IMR-90 (cell line): ENCODE measurements at regions not wholly inside any gene's neighbourhood (a gene's known extent, or its start where the extent isn't known, plus 50 kb on each side); places are given as distances from the start of the nearest gene placed in this dataset.

Experiments used
- ATAC-seq: fragments of 200-7000 bp; cut with Tn5 transposase; 2 replicates; pipeline ENCODE4 v1.9.1; 2020; ENCODE audit warnings: low read depth, mild to moderate bottlenecking, moderate library complexity
- BruUV-seq: library from RNA; stranded (reverse); fragments of 400-500 nt; replicated peaks from 2 replicates; lab custom pipeline; 2021; lab: Mats Ljungman, UMichigan
- CTCF ChIA-PET: fragments of 300-600 bp; formaldehyde crosslinking; extraction: SDS; loops from one replicate; lab custom pipeline; 2021; ENCODE audit warnings: antibody characterized with exemption; lab: Yijun Ruan, JAX
- POLR2A ChIA-PET: fragments of 300-600 bp; sonication (Branson Sonifier 250); formaldehyde crosslinking; loops from one replicate; lab custom pipeline; 2022; ENCODE audit warnings: antibody characterized with exemption; ENCODE audit not compliant: unreplicated experiment; lab: Charles Lee
- DNase-seq: peaks from one replicate; pipeline ENCODE4 v3.0.0; 2013
- H2AFZ ChIP-seq: replicated peaks from 2 replicates; pipeline ENCODE3; 2013; ENCODE audit warnings: low read length, mild to moderate bottlenecking; ENCODE audit not compliant: poor library complexity
- H2AK5ac ChIP-seq: 2 replicates; pipeline ENCODE4 v1.6.1; 2013; ENCODE audit warnings: low read depth, low read length, inconsistent platforms
- H2AK9ac ChIP-seq: replicated peaks from 2 replicates; pipeline ENCODE3; 2013; ENCODE audit warnings: mild to moderate bottlenecking, low read depth, low read length, moderate library complexity; ENCODE audit not compliant: poor library complexity
- H2BK120ac ChIP-seq: 2 replicates; pipeline ENCODE4 v1.6.1; 2013; ENCODE audit warnings: low read depth, low read length, inconsistent platforms
- H2BK15ac ChIP-seq: 3 replicates; pipeline ENCODE4 v1.6.1; 2013; ENCODE audit warnings: low read depth, low read length, inconsistent platforms
- H2BK20ac ChIP-seq: 2 replicates; pipeline ENCODE4 v1.6.1; 2013; ENCODE audit warnings: low read depth, mild to moderate bottlenecking, inconsistent platforms, low read length, moderate library complexity
- H2BK5ac ChIP-seq: 2 replicates; pipeline ENCODE4 v1.6.1; 2013; ENCODE audit warnings: mild to moderate bottlenecking, low read depth, low read length, inconsistent platforms; ENCODE audit not compliant: poor library complexity, severe bottlenecking
- H3K14ac ChIP-seq: replicated peaks from 2 replicates; pipeline ENCODE4 v1.6.1; 2013; ENCODE audit warnings: low read depth, low read length, inconsistent platforms
- H3K18ac ChIP-seq: 2 replicates; pipeline ENCODE4 v1.6.1; 2013; ENCODE audit warnings: low read depth, low read length, control low read depth
- H3K23ac ChIP-seq: 2 replicates; pipeline ENCODE4 v1.6.1; 2013; ENCODE audit warnings: low read depth, low read length, inconsistent platforms
- H3K27ac ChIP-seq: 2 replicates; pipeline ENCODE4 v1.5.1; 2013; ENCODE audit warnings: mild to moderate bottlenecking, control low read depth, low read length; ENCODE audit not compliant: insufficient read depth
- H3K27me3 ChIP-seq: 2 replicates; pipeline ENCODE4 v1.6.1; 2013; ENCODE audit warnings: low read length; ENCODE audit not compliant: control insufficient read depth, insufficient read depth
- H3K36me3 ChIP-seq: 2 replicates; pipeline ENCODE4 v1.6.1; 2013; ENCODE audit warnings: low read length, mixed read lengths; ENCODE audit not compliant: control insufficient read depth, insufficient read depth
- H3K4ac ChIP-seq: 2 replicates; pipeline ENCODE4 v1.6.1; 2013; ENCODE audit warnings: low read depth, low read length, inconsistent platforms
- H3K4me1 ChIP-seq: 2 replicates; pipeline ENCODE4 v1.6.1; 2013; ENCODE audit warnings: low read length, mixed read lengths; ENCODE audit not compliant: control insufficient read depth, insufficient read depth
- H3K4me2 ChIP-seq: 2 replicates; pipeline ENCODE4 v1.6.1; 2013; ENCODE audit warnings: low read depth, mild to moderate bottlenecking, control low read depth, low read length, moderate library complexity
- H3K4me3 ChIP-seq: 2 replicates; pipeline ENCODE4 v1.5.1; 2013; ENCODE audit warnings: low read depth, mild to moderate bottlenecking, control low read depth, low read length, moderate library complexity; ENCODE audit not compliant: insufficient read depth
- H3K56ac ChIP-seq: 2 replicates; pipeline ENCODE4 v1.6.1; 2013; ENCODE audit warnings: low read length, inconsistent platforms; ENCODE audit not compliant: insufficient read depth; ENCODE audit errors: extremely low read depth
- H3K79me1 ChIP-seq, 2 experiments: 2 replicates each; pipeline ENCODE4 v1.6.1; 2013; ENCODE audit warnings: low read length in 2 of 2, inconsistent platforms in 1 of 2, low read depth in 1 of 2
- H3K9ac ChIP-seq: 2 replicates; pipeline ENCODE4 v1.6.1; 2013; ENCODE audit warnings: low read depth, low read length, control low read depth
- H3K9me1 ChIP-seq: 2 replicates; pipeline ENCODE4 v1.6.1; 2013; ENCODE audit warnings: low read length, inconsistent platforms; ENCODE audit not compliant: insufficient read depth
- H3K9me3 ChIP-seq: 2 replicates; pipeline ENCODE4 v1.6.1; 2013; ENCODE audit warnings: low read length; ENCODE audit not compliant: control insufficient read depth, insufficient read depth
- H4K20me1 ChIP-seq: 2 replicates; pipeline ENCODE4 v1.6.1; 2013; ENCODE audit warnings: low read length, inconsistent platforms; ENCODE audit not compliant: insufficient read depth
- H4K5ac ChIP-seq: 2 replicates; pipeline ENCODE4 v1.6.1; 2013; ENCODE audit warnings: mild to moderate bottlenecking, low read depth, low read length, control low read depth
- H4K8ac ChIP-seq, 2 experiments: 2 replicates each; pipeline ENCODE4 v1.6.1; 2013; ENCODE audit warnings: low read depth in 2 of 2, low read length in 2 of 2, control low read depth in 1 of 2, inconsistent platforms in 1 of 2
- H4K91ac ChIP-seq: 2 replicates; pipeline ENCODE4 v1.6.1; 2013; ENCODE audit warnings: low read depth, low read length, inconsistent platforms; ENCODE audit not compliant: insufficient read depth
- BHLHE40 ChIP-seq: fragments of 150-350 bp; IDR thresholded peaks from 2 replicates; pipeline ENCODE4 v1.6.1; 2016; ENCODE audit warnings: mild to moderate bottlenecking, low read depth, low read length
- CEBPB ChIP-seq: IDR thresholded peaks from 2 replicates; pipeline ENCODE4 v1.6.1; 2012; ENCODE audit warnings: low read depth, low read length, improper control_type of control experiment
- CHD1 ChIP-seq: IDR thresholded peaks from 2 replicates; pipeline ENCODE4 v1.6.1; 2012; ENCODE audit warnings: low read depth, low read length, improper control_type of control experiment
- CTCF ChIP-seq: conservative IDR thresholded peaks from 2 replicates; pipeline ENCODE4 v1.5.1; 2012; ENCODE audit warnings: mild to moderate bottlenecking, low read depth, low read length, improper control_type of control experiment
- ELK1 ChIP-seq: fragments of 150-350 bp; IDR thresholded peaks from 2 replicates; pipeline ENCODE4 v1.6.1; 2016; ENCODE audit warnings: low read depth, mild to moderate bottlenecking, low read length, moderate library complexity, borderline replicate concordance
- FOS ChIP-seq: fragments of 150-350 bp; IDR thresholded peaks from 2 replicates; pipeline ENCODE4 v1.6.1; 2016; ENCODE audit warnings: low read depth, low read length
- MAFK ChIP-seq: IDR thresholded peaks from 2 replicates; pipeline ENCODE4 v1.6.1; 2012; ENCODE audit warnings: low read depth, low read length, improper control_type of control experiment
- MAZ ChIP-seq: IDR thresholded peaks from 2 replicates; pipeline ENCODE4 v1.6.1; 2012; ENCODE audit warnings: low read depth, mild to moderate bottlenecking, low read length, improper control_type of control experiment, moderate library complexity, borderline replicate concordance
- MXI1 ChIP-seq: IDR thresholded peaks from 2 replicates; pipeline ENCODE4 v1.6.1; 2012; ENCODE audit warnings: low read depth, mild to moderate bottlenecking, low read length, moderate library complexity, borderline replicate concordance
- NFE2L2 ChIP-seq: fragments of 150-350 bp; IDR thresholded peaks from 2 replicates; pipeline ENCODE4 v1.6.1; 2016; ENCODE audit warnings: low read depth, mild to moderate bottlenecking, low read length
- POLR2A ChIP-seq: IDR thresholded peaks from 2 replicates; pipeline ENCODE4 v1.6.1; 2012; ENCODE audit warnings: mild to moderate bottlenecking, low read depth, low read length
- RAD21 ChIP-seq: IDR thresholded peaks from 2 replicates; pipeline ENCODE4 v1.6.1; 2012; ENCODE audit warnings: low read length, improper control_type of control experiment
- RCOR1 ChIP-seq: IDR thresholded peaks from 2 replicates; pipeline ENCODE4 v1.6.1; 2012; ENCODE audit warnings: mild to moderate bottlenecking, low read length, improper control_type of control experiment; ENCODE audit not compliant: insufficient replicate concordance
- RFX5 ChIP-seq: IDR thresholded peaks from 2 replicates; pipeline ENCODE4 v1.8.0; 2012; ENCODE audit warnings: low read depth, mild to moderate bottlenecking, low read length, moderate library complexity
- SMC3 ChIP-seq: fragments of 150-350 bp; IDR thresholded peaks from 2 replicates; pipeline ENCODE4 v1.6.1; 2016; ENCODE audit warnings: low read depth, mild to moderate bottlenecking, antibody characterized with exemption, low read length, moderate library complexity
- USF2 ChIP-seq: fragments of 150-350 bp; IDR thresholded peaks from 2 replicates; pipeline ENCODE4 v1.6.1; 2017; ENCODE audit warnings: mild to moderate bottlenecking, antibody characterized with exemption, low read length, low read depth
- WGBS, 2 experiments: methylation state at CpG; one replicate each; pipeline versions ENCODE4 v1.1.5 to v1.1.7; 2013; ENCODE audit warnings: missing lambda C conversion rate in 2 of 2; ENCODE audit not compliant: insufficient read length in 1 of 2; ENCODE audit errors: extremely low coverage in 2 of 2; 5-methylcytosine and 5-hydroxymethylcytosine counted together
- dilution Hi-C: fragments of 300-500 bp; cut with HindIII; formaldehyde crosslinking; loops from one replicate; pipeline ENCODE4 v1.14.3; 2018; ENCODE audit warnings: low sequenced_read_pairs; ENCODE audit not compliant: unreplicated experiment
- in situ Hi-C: fragments of 300-500 bp; cut with MboI; formaldehyde crosslinking; loops from 3 replicates; pipeline ENCODE4 v1.14.3; 2019; ENCODE audit warnings: low sequenced_read_pairs, inconsistent platforms, mixed read lengths
- intact Hi-C: fragments of 100-400 bp; cut with micrococcal nuclease; formaldehyde crosslinking; loops from 2 replicates; pipeline ENCODE4 v1.10.0; 2022

GRCh38 chr4:37051111-37051510 is 193.4 kb upstream of the NWD2 start:
- H3K56ac ChIP-seq: no peak overlapping the region
- H3K4me2 ChIP-seq: no peak overlapping the region
- DNase-seq: no peak
- TF ChIP-seq CHD1 (no peak), MAZ (no peak), MAFK (no peak), NFE2L2 (no peak), RAD21 (no peak), FOS (no peak), USF2 (no peak), RCOR1 (no peak), RFX5 (no peak), SMC3 (no peak), POLR2A (no peak), ELK1 (no peak), MXI1 (no peak), CTCF (no peak), BHLHE40 (no peak), CEBPB (no peak)
- H4K8ac ChIP-seq: no peak overlapping the region
- ChIA-PET CTCF (no interaction called here), POLR2A (no interaction called here)
- WGBS, 2 experiments: no CpG with 5 or more reads among the region's 1 CpG
- H3K4me3 ChIP-seq: no peak overlapping the region
- no peak overlapping the region for H3K23ac ChIP-seq
- no peak overlapping the region for H3K18ac ChIP-seq
- no peak overlapping the region for H2BK15ac ChIP-seq
- no TSS peak for BruUV-seq
- no peaks in the 10 kb centered on the region for H3K4me1 ChIP-seq
- no peak overlapping the region for H2AK9ac ChIP-seq
- no peaks in the 10 kb centered on the region for H3K27me3 ChIP-seq
- intact Hi-C loops: no loop called here
- H2BK120ac ChIP-seq: no peak overlapping the region
- H2BK5ac ChIP-seq: no peak overlapping the region
- in situ Hi-C loops: no loop called here
- peaks cover 2% of the 10 kb centered on the region; the same call in 1 of the 2 replicates for H3K9me3 ChIP-seq
- no peak overlapping the region for H3K9ac ChIP-seq
- no peak for ATAC-seq
- H4K91ac ChIP-seq: no peak overlapping the region
- no peak overlapping the region for H2AK5ac ChIP-seq
- no peak overlapping the region for H4K5ac ChIP-seq
- no peaks in the 10 kb centered on the region for H3K79me1 ChIP-seq
- H4K20me1 ChIP-seq: no peaks in the 10 kb centered on the region
- no peak overlapping the region for H3K27ac ChIP-seq
- H3K4ac ChIP-seq: no peak overlapping the region
- no peaks in the 10 kb centered on the region for H3K9me1 ChIP-seq
- H2BK20ac ChIP-seq: no peak overlapping the region
- no peak overlapping the region for H2AFZ ChIP-seq
- H3K36me3 ChIP-seq: no peaks in the 10 kb centered on the region
- no peak overlapping the region for H3K14ac ChIP-seq
- dilution Hi-C loops: no loop called here
